Neural cell (in vitro differentiated cells): ENCODE measurements at regions not wholly inside any gene's neighbourhood (a gene's known extent, or its start where the extent isn't known, plus 50 kb on each side); places are given as distances from the start of the nearest gene placed in this dataset.

Experiments used
- H2AFZ ChIP-seq: fragments of 200-600, 300-800 bp; sonication (generic), shearing (Covaris generic); 2 replicates; pipeline ENCODE4 v1.6.0; 2014; ENCODE audit warnings: low read depth, mild to moderate bottlenecking, antibody characterized with exemption, low read length, moderate library complexity
- H3F3A ChIP-seq: fragments of 200-600 bp; shearing (Covaris generic); 2 replicates; pipeline ENCODE4 v1.6.1; 2016; ENCODE audit warnings: mild to moderate bottlenecking, moderate library complexity, mixed read lengths, antibody characterized with exemption, low read length; ENCODE audit not compliant: insufficient read depth, poor library complexity, severe bottlenecking
- H3K27ac ChIP-seq: fragments of 200-600, 300-800 bp; sonication (generic), shearing (Covaris generic); 2 replicates; pipeline ENCODE4 v1.5.1; 2014; ENCODE audit warnings: mild to moderate bottlenecking, low read length, moderate library complexity
- H3K27me3 ChIP-seq: fragments of 300-800, 200-600 bp; sonication (generic), shearing (Covaris generic); 2 replicates; pipeline ENCODE4 v1.6.0; 2014; ENCODE audit warnings: mild to moderate bottlenecking, low read depth, low read length, moderate library complexity; ENCODE audit not compliant: insufficient read depth
- H3K36me3 ChIP-seq: fragments of 300-800, 200-600 bp; sonication (generic), shearing (Covaris generic); 2 replicates; pipeline ENCODE4 v1.5.1; 2014; ENCODE audit warnings: mild to moderate bottlenecking, antibody characterized with exemption, low read length, moderate library complexity; ENCODE audit not compliant: insufficient read depth
- H3K4me2 ChIP-seq: fragments of 300-800, 200-600 bp; sonication (generic), shearing (Covaris generic); 2 replicates; pipeline ENCODE4 v1.6.0; 2014; ENCODE audit warnings: mild to moderate bottlenecking, low read length
- H3K4me3 ChIP-seq: fragments of 300-800, 200-600 bp; sonication (generic), shearing (Covaris generic); 2 replicates; pipeline ENCODE4 v1.5.1; 2014; ENCODE audit warnings: mild to moderate bottlenecking, low read length, moderate library complexity
- H3K79me2 ChIP-seq: fragments of 200-600 bp; shearing (Covaris generic); replicated peaks from 2 replicates; pipeline ENCODE4 v1.6.0; 2014; ENCODE audit warnings: mild to moderate bottlenecking, low read length, moderate library complexity; ENCODE audit not compliant: insufficient read depth
- H3K9ac ChIP-seq: fragments of 300-800, 200-600 bp; sonication (generic), shearing (Covaris generic); 2 replicates; pipeline ENCODE4 v1.6.1; 2016; ENCODE audit warnings: mild to moderate bottlenecking, low read length, mixed read lengths
- H3K9me2 ChIP-seq: fragments of 200-600 bp; shearing (Covaris generic); 2 replicates; pipeline ENCODE4 v1.6.1; 2016; ENCODE audit warnings: mild to moderate bottlenecking, low read length, mixed read lengths; ENCODE audit not compliant: insufficient read depth
- H3K9me3 ChIP-seq: fragments of 200-600, 300-800 bp; sonication (generic), shearing (Covaris generic); 2 replicates; pipeline ENCODE4 v1.6.1; 2016; ENCODE audit warnings: mild to moderate bottlenecking, mixed run types, low read length, moderate library complexity, mixed read lengths
- H4K20me1 ChIP-seq: fragments of 200-600 bp; shearing (Covaris generic); 2 replicates; pipeline ENCODE4 v1.6.1; 2016; ENCODE audit warnings: mild to moderate bottlenecking, mixed run types; ENCODE audit not compliant: insufficient read depth
- CTCF ChIP-seq: fragments of 450-650 bp; IDR thresholded peaks from 2 replicates; pipeline ENCODE4 v1.5.1; 2014; ENCODE audit warnings: antibody characterized with exemption, mild to moderate bottlenecking, moderate library complexity; ENCODE audit not compliant: poor library complexity, severe bottlenecking
- EP300 ChIP-seq: fragments of 450-650 bp; conservative IDR thresholded peaks from 2 replicates; pipeline ENCODE4 v1.6.1; 2014; ENCODE audit warnings: antibody characterized with exemption, mild to moderate bottlenecking, moderate library complexity; ENCODE audit not compliant: poor library complexity, severe bottlenecking
- EZH2 ChIP-seq: fragments of 200-600, 300-800 bp; shearing (Covaris generic), sonication (generic); IDR thresholded peaks from 2 replicates; pipeline ENCODE4 v1.6.1; 2014; ENCODE audit warnings: antibody characterized with exemption, low read length, borderline replicate concordance, mild to moderate bottlenecking; ENCODE audit not compliant: insufficient read depth, poor library complexity, severe bottlenecking
- MXI1 ChIP-seq: fragments of 450-650 bp; conservative IDR thresholded peaks from 2 replicates; pipeline ENCODE4 v1.6.1; 2014; ENCODE audit warnings: antibody characterized with exemption, mild to moderate bottlenecking; ENCODE audit not compliant: poor library complexity, severe bottlenecking
- POLR2AphosphoS5 ChIP-seq: IDR thresholded peaks from 2 replicates; pipeline ENCODE4 v1.6.1; 2012
- RAD21 ChIP-seq: fragments of 450-650 bp; conservative IDR thresholded peaks from 2 replicates; pipeline ENCODE4 v1.6.1; 2014; ENCODE audit warnings: antibody characterized with exemption, mild to moderate bottlenecking, moderate library complexity
- SMC3 ChIP-seq: fragments of 450-650 bp; conservative IDR thresholded peaks from 2 replicates; pipeline ENCODE4 v1.6.1; 2014; ENCODE audit warnings: antibody characterized with exemption, mild to moderate bottlenecking, moderate library complexity; ENCODE audit not compliant: poor library complexity
- TAF1 ChIP-seq: IDR thresholded peaks from 2 replicates; pipeline ENCODE4 v1.6.1; 2012; ENCODE audit warnings: low read depth
- TF ChIP-seq, protein P1 (sequence below): IDR thresholded peaks from 2 replicates; pipeline ENCODE4 v1.6.1; 2012; ENCODE audit warnings: borderline replicate concordance

DNA sequence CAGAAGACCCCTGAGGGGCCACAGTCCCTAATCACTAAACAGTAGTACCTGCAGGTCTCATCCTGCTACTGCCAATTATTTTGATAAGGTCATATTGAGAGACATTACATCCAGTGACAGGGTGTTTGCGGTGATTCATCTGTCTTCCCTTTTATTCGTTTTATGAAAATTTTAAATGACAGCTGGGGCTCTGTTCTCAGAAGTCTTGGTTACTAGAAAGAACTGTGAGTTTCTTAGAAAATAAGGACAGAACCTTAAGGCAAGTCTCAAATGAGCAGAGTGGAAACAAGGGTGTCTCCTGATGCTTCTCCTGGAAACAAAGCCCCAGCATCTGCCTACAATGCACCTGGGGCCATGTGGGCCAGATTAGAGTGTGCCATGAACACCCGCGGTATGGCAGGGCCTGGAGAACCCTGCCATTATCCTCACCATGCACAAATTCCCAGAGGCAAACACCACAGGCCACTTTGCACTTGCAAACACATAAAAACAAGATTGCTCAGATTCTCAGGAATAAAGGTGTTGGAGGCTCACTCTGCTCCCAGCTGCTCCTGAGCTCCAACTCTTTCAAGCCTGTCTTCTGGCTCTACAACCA, 66.3 kb upstream of the IQSEC1 start:
- H3K9me2 ChIP-seq: no peaks in the 10 kb centered on the region
- no peak overlapping the region for H3K27ac ChIP-seq
- H2AFZ ChIP-seq: no peak overlapping the region
- TF ChIP-seq EZH2: no peak
- TF ChIP-seq EP300: no peak
- no peak for TF ChIP-seq POLR2AphosphoS5
- no peak for TF ChIP-seq RAD21
- H3K4me2 ChIP-seq: no peak overlapping the region
- H3K36me3 ChIP-seq: no peaks in the 10 kb centered on the region
- no peaks in the 10 kb centered on the region for H3K9me3 ChIP-seq
- H3K79me2 ChIP-seq: no peaks in the 10 kb centered on the region
- no peak overlapping the region for H3K9ac ChIP-seq
- H3F3A ChIP-seq: no peaks in the 10 kb centered on the region
- H3K27me3 ChIP-seq: no peaks in the 10 kb centered on the region
- H4K20me1 ChIP-seq: no peaks in the 10 kb centered on the region
- H3K4me3 ChIP-seq: no peak overlapping the region

DNA sequence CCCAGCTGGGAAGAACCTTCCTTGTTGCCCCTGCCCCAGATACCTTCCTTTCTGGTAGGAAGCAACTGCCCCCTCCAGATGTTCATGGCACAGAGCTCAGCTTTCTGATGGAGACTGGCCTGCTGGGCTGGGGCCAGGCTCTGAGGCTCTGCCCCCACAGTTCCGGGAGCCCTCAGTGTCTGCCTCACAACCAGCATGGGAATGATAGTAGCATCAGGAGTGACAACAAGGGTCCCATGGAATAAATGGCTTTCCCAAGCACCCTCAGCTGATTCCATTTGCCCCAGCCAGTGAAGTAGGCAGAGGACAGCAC, 65.6 kb upstream of the IQSEC1 start:
- no peak overlapping the region for H2AFZ ChIP-seq
- H3K9me3 ChIP-seq: no peaks in the 10 kb centered on the region
- no peaks in the 10 kb centered on the region for H3K9me2 ChIP-seq
- no peak overlapping the region for H3K4me2 ChIP-seq
- no peaks in the 10 kb centered on the region for H3K27me3 ChIP-seq
- H3F3A ChIP-seq: no peaks in the 10 kb centered on the region
- TF ChIP-seq EZH2: no peak
- no peak for TF ChIP-seq POLR2AphosphoS5
- no peak for TF ChIP-seq CTCF
- no peak for TF ChIP-seq EP300
- no peak for TF ChIP-seq TAF1
- TF ChIP-seq, protein P1, sequence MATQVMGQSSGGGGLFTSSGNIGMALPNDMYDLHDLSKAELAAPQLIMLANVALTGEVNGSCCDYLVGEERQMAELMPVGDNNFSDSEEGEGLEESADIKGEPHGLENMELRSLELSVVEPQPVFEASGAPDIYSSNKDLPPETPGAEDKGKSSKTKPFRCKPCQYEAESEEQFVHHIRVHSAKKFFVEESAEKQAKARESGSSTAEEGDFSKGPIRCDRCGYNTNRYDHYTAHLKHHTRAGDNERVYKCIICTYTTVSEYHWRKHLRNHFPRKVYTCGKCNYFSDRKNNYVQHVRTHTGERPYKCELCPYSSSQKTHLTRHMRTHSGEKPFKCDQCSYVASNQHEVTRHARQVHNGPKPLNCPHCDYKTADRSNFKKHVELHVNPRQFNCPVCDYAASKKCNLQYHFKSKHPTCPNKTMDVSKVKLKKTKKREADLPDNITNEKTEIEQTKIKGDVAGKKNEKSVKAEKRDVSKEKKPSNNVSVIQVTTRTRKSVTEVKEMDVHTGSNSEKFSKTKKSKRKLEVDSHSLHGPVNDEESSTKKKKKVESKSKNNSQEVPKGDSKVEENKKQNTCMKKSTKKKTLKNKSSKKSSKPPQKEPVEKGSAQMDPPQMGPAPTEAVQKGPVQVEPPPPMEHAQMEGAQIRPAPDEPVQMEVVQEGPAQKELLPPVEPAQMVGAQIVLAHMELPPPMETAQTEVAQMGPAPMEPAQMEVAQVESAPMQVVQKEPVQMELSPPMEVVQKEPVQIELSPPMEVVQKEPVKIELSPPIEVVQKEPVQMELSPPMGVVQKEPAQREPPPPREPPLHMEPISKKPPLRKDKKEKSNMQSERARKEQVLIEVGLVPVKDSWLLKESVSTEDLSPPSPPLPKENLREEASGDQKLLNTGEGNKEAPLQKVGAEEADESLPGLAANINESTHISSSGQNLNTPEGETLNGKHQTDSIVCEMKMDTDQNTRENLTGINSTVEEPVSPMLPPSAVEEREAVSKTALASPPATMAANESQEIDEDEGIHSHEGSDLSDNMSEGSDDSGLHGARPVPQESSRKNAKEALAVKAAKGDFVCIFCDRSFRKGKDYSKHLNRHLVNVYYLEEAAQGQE: no peak
- TF ChIP-seq MXI1: no peak
- TF ChIP-seq RAD21: no peak
- no peak for TF ChIP-seq SMC3
- no peaks in the 10 kb centered on the region for H4K20me1 ChIP-seq
- H3K4me3 ChIP-seq: no peak overlapping the region
- no peak overlapping the region for H3K27ac ChIP-seq
- no peaks in the 10 kb centered on the region for H3K36me3 ChIP-seq
- no peaks in the 10 kb centered on the region for H3K79me2 ChIP-seq
- H3K9ac ChIP-seq: no peak overlapping the region
